Immature natural killer cell (primary cell): ENCODE measurements at regions not wholly inside any gene's neighbourhood (a gene's known extent, or its start where the extent isn't known, plus 50 kb on each side); places are given as distances from the start of the nearest gene placed in this dataset.
"Not testable (repeated sequence)": the region's sequence is repeated elsewhere in the genome, so short reads cannot be mapped to it uniquely, and the experiment has no call there.

ENCODE experiments used
- DNase-seq, 3 donors: peaks; one replicate each; pipeline ENCODE4 v3.0.0; 2022; ENCODE audit warnings: mixed read lengths in 1 of 3
- H3K27ac Mint-ChIP-seq, 6 donors: one replicate each; pipeline ENCODE4 v1.8.0; 2020; ENCODE audit warnings: mixed read lengths in 6 of 6, mild to moderate bottlenecking in 5 of 6, inconsistent platforms in 4 of 6, moderate library complexity in 3 of 6
- H3K27me3 Mint-ChIP-seq, 3 donors: one replicate each; pipeline ENCODE4 v1.8.0; 2020 to 2021; ENCODE audit warnings: low read depth in 3 of 3, mild to moderate bottlenecking in 3 of 3, mixed read lengths in 3 of 3, moderate library complexity in 3 of 3, inconsistent platforms in 1 of 3
- H3K36me3 Mint-ChIP-seq, 3 donors: one replicate each; pipeline ENCODE4 v1.8.0; 2020; ENCODE audit warnings: mixed read lengths in 3 of 3, inconsistent platforms in 2 of 3, mild to moderate bottlenecking in 2 of 3
- H3K4me1 Mint-ChIP-seq, 2 donors: one replicate each; pipeline ENCODE4 v1.8.0; 2020; ENCODE audit warnings: inconsistent platforms in 2 of 2, mild to moderate bottlenecking in 2 of 2, mixed read lengths in 2 of 2, moderate library complexity in 1 of 2
- H3K4me3 Mint-ChIP-seq, 5 donors: one replicate each; pipeline ENCODE4 v1.8.0; 2020; ENCODE audit warnings: mild to moderate bottlenecking in 5 of 5, mixed read lengths in 5 of 5, inconsistent platforms in 3 of 5, moderate library complexity in 3 of 5
- H3K9me3 Mint-ChIP-seq, 6 donors: one replicate each; pipeline ENCODE4 v1.8.0; 2020; ENCODE audit warnings: mild to moderate bottlenecking in 6 of 6, mixed read lengths in 6 of 6, inconsistent platforms in 4 of 6, moderate library complexity in 3 of 6

- H3K36me3 Mint-ChIP-seq: no peaks in the 10 kb centered on the region
- H3K4me3 Mint-ChIP-seq: no peak overlapping the region
- no peaks in the 10 kb centered on the region for H3K4me1 Mint-ChIP-seq
- no peak for DNase-seq
- H3K27ac Mint-ChIP-seq: no peak overlapping the region
- no peaks in the 10 kb centered on the region for H3K9me3 Mint-ChIP-seq
- H3K27me3 Mint-ChIP-seq: peaks cover 1 to 11% (median 3%) of the 10 kb centered on the region in 3 donors
Measured at GRCh38 chr1:38773483-38773882, 86.1 kb downstream of the RRAGC start.

DNA sequence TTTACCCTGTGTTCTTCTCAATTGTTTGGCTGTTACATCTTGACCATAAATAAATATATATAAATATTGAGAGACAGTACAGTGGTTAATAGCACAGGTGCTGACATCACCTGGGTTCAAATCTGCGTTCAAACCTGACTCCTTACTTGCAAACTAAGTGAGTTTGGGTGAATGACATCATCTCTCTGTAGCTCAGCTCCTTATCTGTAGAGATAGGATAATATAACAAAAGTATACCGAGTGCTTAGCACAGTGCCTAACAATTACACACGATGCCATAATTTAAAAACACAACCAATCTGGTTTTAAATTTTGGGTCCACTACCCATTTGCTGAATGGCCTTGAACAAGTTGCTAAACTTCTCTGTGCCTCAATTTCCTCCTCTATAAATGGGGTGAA is 86.6 kb downstream of the RRAGC start:
- Mint-ChIP-seq H3K27ac (no peak overlapping the region), H3K4me1 (no peaks in the 10 kb centered on the region), H3K36me3 (no peaks in the 10 kb centered on the region), H3K4me3 (no peak overlapping the region), H3K27me3 (peaks cover 1 to 14% (median 5%) of the 10 kb centered on the region in 3 donors), H3K9me3 (peaks cover 0 to 2% (median 0%) of the 10 kb centered on the region in 6 donors)
- no peak for DNase-seq

DNA sequence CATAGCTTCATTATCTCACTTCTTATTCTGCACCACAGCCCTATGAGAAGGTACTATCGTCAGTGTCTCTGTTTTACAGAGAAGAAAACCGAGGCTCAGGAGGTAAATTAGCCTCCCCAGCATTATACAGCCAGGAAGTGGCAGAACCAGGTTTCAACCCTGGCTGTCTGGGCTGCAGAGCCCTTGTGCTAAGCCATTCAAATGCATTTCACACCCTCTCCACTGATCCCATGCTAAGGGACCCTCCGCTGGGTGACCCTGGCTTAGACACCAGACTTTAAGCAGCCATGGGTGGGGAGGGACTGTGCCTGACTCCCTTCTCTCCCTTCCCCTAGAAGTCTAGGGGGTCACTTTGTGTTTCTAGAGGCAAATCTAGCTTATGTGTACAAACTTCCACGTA is 87.5 kb downstream of the RRAGC start:
- DNase-seq: no peak
- Mint-ChIP-seq H3K36me3 (no peaks in the 10 kb centered on the region), H3K27me3 (peaks cover 1 to 21% (median 5%) of the 10 kb centered on the region in 3 donors), H3K4me3 (no peak overlapping the region), H3K4me1 (no peaks in the 10 kb centered on the region), H3K27ac (no peak overlapping the region), H3K9me3 (peaks cover 0 to 2% (median 0%) of the 10 kb centered on the region in 6 donors)

GRCh38 chr1:38770516-38771173 is 88.9 kb downstream of the RRAGC start:
- not testable (repeated sequence) for H3K9me3 Mint-ChIP-seq, DNase-seq, H3K27ac Mint-ChIP-seq, H3K36me3 Mint-ChIP-seq, H3K4me3 Mint-ChIP-seq, H3K4me1 Mint-ChIP-seq
- H3K27me3 Mint-ChIP-seq: peaks cover 1 to 25% (median 5%) of the 10 kb centered on the region in 3 donors

DNA sequence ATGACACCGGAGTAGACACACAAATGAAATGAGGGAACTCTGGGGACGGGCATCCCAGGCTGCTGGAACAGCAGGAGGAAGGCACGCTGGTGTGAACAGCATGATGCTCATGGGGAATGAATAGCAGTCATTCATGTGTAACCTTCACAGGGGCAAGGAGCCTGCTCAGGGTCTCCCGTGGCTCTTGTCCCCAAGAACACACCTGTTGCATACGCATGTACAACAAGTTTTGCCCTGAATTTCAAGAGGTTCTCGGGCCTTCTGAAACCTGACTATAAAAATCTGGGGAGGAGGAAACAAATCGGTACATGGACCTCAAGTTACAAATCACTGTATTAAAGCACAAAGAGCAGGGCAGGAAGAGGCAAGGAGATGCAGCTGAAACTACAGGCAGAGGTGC is 93.4 kb downstream of the RRAGC start:
- Mint-ChIP-seq H3K9me3 (peaks cover 0 to 2% (median 0%) of the 10 kb centered on the region in 6 donors), H3K4me3 (no peak overlapping the region), H3K36me3 (no peaks in the 10 kb centered on the region), H3K4me1 (no peaks in the 10 kb centered on the region), H3K27ac (no peak overlapping the region), H3K27me3 (peaks cover 2 to 33% (median 4%) of the 10 kb centered on the region in 3 donors)
- DNase-seq: no peak

GRCh38 chr1:38763121-38763520 is 96.5 kb downstream of the RRAGC start:
- Mint-ChIP-seq H3K27me3 (peaks cover 2 to 30% (median 4%) of the 10 kb centered on the region in 3 donors), H3K36me3 (no peaks in the 10 kb centered on the region), H3K27ac (no peak overlapping the region)

GRCh38 chr1:38760562-38760961 is 99.0 kb downstream of the RRAGC start:
- peaks cover 2 to 15% (median 4%) of the 10 kb centered on the region in 3 donors for H3K27me3 Mint-ChIP-seq
- H3K4me3 Mint-ChIP-seq: no peak overlapping the region
- no peaks in the 10 kb centered on the region for H3K36me3 Mint-ChIP-seq
- no peaks in the 10 kb centered on the region for H3K4me1 Mint-ChIP-seq
- no peak for DNase-seq
- H3K27ac Mint-ChIP-seq: no peak overlapping the region
- H3K9me3 Mint-ChIP-seq: no peaks in the 10 kb centered on the region

More at GRCh38 chr1:38763121-38763520, 96.5 kb downstream of the RRAGC start:
- Mint-ChIP-seq H3K4me3 (no peak overlapping the region), H3K4me1 (no peaks in the 10 kb centered on the region), H3K9me3 (peaks cover 0 to under 1% (median 0%) of the 10 kb centered on the region in 6 donors)
- DNase-seq: no peak

- Mint-ChIP-seq H3K27ac (no peak overlapping the region), H3K36me3 (no peaks in the 10 kb centered on the region), H3K4me1 (no peaks in the 10 kb centered on the region), H3K27me3 (peaks cover 4 to 8% (median 4%) of the 10 kb centered on the region in 3 donors), H3K9me3 (no peaks in the 10 kb centered on the region), H3K4me3 (no peak overlapping the region)
- DNase-seq: no peak
Measured at GRCh38 chr1:38758820-38759219, 100.8 kb downstream of the RRAGC start.

DNA sequence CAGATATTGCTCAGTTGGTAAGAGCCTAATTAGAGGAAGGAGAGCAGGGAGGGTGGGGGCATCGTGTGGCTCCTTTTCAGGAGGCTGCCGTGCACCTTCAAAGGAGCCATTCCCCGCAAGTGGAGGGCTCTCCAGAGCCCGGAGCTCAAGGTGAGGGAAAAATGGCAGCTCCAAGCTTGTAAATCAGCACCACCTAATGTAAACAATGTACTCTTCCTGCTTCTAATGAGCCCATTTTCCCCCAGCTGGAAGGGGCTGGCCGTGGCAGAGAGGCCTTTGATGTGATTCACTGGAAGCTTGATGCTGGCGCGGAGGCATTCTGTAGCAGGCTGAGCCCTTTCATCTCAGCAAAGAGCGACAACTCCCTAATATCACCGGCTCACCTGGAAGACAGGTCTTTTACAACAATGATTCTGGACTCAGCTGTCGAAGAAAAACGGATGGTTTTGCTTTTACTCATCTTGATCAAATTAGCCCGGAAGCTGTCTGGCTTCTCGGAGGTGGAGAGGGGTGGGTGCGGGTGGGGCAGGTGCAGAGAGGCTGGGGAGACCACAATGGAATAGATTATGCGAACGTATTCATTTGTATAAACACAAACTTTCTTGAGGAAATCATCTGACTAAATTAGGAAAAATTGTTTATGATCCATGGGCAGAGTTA is 112.5 kb downstream of the RRAGC start:
- no peak for DNase-seq
- peaks cover 0 to 2% (median 0%) of the 10 kb centered on the region in 6 donors for H3K9me3 Mint-ChIP-seq
- H3K27ac Mint-ChIP-seq: no peak overlapping the region
- H3K27me3 Mint-ChIP-seq: peaks cover 0 to 2% (median 0%) of the 10 kb centered on the region in 3 donors
- H3K36me3 Mint-ChIP-seq: no peaks in the 10 kb centered on the region
- H3K4me3 Mint-ChIP-seq: no peak overlapping the region
- no peaks in the 10 kb centered on the region for H3K4me1 Mint-ChIP-seq

GRCh38 chr1:38746402-38746935 is 113.1 kb downstream of the RRAGC start:
- H3K4me3 Mint-ChIP-seq: no peak overlapping the region
- peaks cover 0 to 2% (median 0%) of the 10 kb centered on the region in 6 donors for H3K9me3 Mint-ChIP-seq

DNA sequence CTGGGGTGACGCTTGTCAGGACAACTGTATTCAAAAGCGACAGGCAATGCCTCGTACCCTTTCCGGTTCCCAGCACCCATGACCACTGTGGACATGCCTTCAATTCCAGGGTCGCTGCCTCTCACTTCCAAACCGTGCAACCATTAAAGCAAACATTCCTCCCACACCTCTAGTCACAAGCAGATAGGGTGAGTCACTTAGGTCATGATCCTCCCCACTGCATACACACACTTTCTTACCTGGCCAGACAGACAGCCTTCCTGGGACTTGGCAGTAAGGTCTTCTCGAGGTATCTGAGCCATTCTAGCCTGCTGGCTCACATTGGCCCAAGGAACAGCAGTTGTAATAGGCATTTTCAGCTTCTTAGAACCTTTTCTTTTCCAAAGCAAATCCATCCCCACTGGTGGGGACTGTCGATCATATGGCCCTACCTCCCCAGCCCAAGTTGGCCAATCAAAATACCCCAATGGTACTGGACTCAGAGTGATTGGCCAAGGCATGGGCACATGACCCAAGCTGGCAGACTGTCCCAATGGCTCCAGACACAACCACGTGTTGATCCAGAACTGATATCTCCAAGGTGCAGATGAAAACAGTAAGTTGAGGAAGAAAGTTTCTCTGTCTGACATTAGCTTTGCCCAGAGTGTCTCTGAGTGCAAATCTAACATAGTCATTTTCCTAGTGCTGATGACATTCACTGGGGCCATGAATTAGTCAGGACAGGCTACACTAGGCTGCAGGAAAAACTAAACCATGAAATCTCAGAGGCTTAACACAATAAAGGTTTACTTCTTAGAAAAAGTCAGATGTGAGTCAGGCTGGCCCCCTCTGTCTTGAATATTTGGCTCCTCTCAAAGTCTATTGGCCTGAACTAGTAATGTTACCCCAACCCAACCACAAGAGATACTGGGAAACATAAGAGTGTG is 113.8 kb downstream of the RRAGC start:
- no peak for DNase-seq
- no peaks in the 10 kb centered on the region for H3K4me1 Mint-ChIP-seq
- peaks cover 0 to 2% (median 0%) of the 10 kb centered on the region in 6 donors for H3K9me3 Mint-ChIP-seq
- H3K36me3 Mint-ChIP-seq: no peaks in the 10 kb centered on the region
- no peak overlapping the region for H3K27ac Mint-ChIP-seq
- H3K27me3 Mint-ChIP-seq: peaks cover 0 to 3% (median 2%) of the 10 kb centered on the region in 3 donors
- no peak overlapping the region for H3K4me3 Mint-ChIP-seq

More at GRCh38 chr1:38746402-38746935, 113.1 kb downstream of the RRAGC start:
- H3K27me3 Mint-ChIP-seq: peaks cover 0 to 2% (median 0%) of the 10 kb centered on the region in 3 donors
- no peaks in the 10 kb centered on the region for H3K4me1 Mint-ChIP-seq
- no peak for DNase-seq
- H3K36me3 Mint-ChIP-seq: no peaks in the 10 kb centered on the region
- H3K27ac Mint-ChIP-seq: no peak overlapping the region

- Mint-ChIP-seq H3K36me3 (no peaks in the 10 kb centered on the region), H3K27ac (no peak overlapping the region), H3K27me3 (peaks cover 0 to 3% (median 2%) of the 10 kb centered on the region in 3 donors)
Measured at GRCh38 chr1:38744452-38745350, 114.9 kb downstream of the RRAGC start.

DNA sequence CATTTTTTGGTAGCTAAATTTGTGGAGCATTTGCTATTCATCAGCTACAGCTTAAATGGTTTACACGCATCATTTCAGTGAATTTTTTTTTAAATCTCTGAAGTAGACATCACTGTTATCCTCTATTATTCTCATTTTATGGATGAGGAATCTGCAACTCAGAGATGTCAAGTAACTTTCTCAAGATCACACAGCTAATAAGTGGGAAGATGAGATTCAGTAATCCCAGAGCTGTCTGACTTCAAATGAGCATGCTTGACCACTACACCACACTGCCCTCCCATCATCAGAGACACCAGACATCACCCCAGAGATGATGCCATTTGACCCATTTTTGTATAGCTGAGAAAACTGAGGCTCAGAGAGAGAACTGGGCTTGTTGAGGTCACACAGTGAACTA is 116.4 kb downstream of the RRAGC start:
- Mint-ChIP-seq H3K9me3 (peaks cover 0 to 2% (median 0%) of the 10 kb centered on the region in 6 donors), H3K36me3 (no peaks in the 10 kb centered on the region), H3K27ac (no peak overlapping the region), H3K4me1 (no peaks in the 10 kb centered on the region), H3K4me3 (no peak overlapping the region), H3K27me3 (peaks cover 3% of the 10 kb centered on the region in 3 donors)
- DNase-seq: no peak

More at GRCh38 chr1:38744452-38745350, 114.9 kb downstream of the RRAGC start:
- Mint-ChIP-seq H3K9me3 (peaks cover 0 to 2% (median 0%) of the 10 kb centered on the region in 6 donors), H3K4me3 (no peak overlapping the region), H3K4me1 (no peaks in the 10 kb centered on the region)
- no peak for DNase-seq
